ENCODE measurements at regions not wholly inside any gene's neighbourhood (a gene's known extent, or its start where the extent isn't known, plus 50 kb on each side); places are given as distances from the start of the nearest gene placed in this dataset.

- no peak for DNase-seq (ENCODE audit: extremely low read depth in 1 of 2, low read depth in 1 of 2)
Measured at GRCh38 chr10:21100871-21101514, 203.9 kb upstream of the NEBL start.

- DNase-seq (ENCODE audit: extremely low read depth in 1 of 2, low read depth in 1 of 2) = no peak
Measured at GRCh38 chr10:21100190-21100589, 203.1 kb upstream of the NEBL start.

- no peak for DNase-seq (ENCODE audit: extremely low read depth in 1 of 2, low read depth in 1 of 2)
Measured at GRCh38 chr10:21099291-21100062, 202.4 kb upstream of the NEBL start.

- no peak for DNase-seq (ENCODE audit: extremely low read depth in 1 of 2, low read depth in 1 of 2)
Measured at GRCh38 chr10:21097926-21098355, 200.8 kb upstream of the NEBL start.

GRCh38 chr10:21095494-21096055 is 198.5 kb upstream of the NEBL start:
- DNase-seq (ENCODE audit: extremely low read depth in 1 of 2, low read depth in 1 of 2) = no peak

- DNase-seq (ENCODE audit: extremely low read depth in 1 of 2, low read depth in 1 of 2) = no peak
Measured at GRCh38 chr10:21095073-21095472, 198.0 kb upstream of the NEBL start.

- DNase-seq (ENCODE audit: extremely low read depth in 1 of 2, low read depth in 1 of 2) = no peak
Measured at GRCh38 chr10:21092683-21093524, 195.8 kb upstream of the NEBL start.

GRCh38 chr10:21090609-21091082 is 193.5 kb upstream of the NEBL start:
- DNase-seq (ENCODE audit: extremely low read depth in 1 of 2, low read depth in 1 of 2) = no peak

GRCh38 chr10:21087476-21087875 is 190.4 kb upstream of the NEBL start:
- no peak for DNase-seq (ENCODE audit: extremely low read depth in 1 of 2, low read depth in 1 of 2)

- DNase-seq (ENCODE audit: extremely low read depth in 1 of 2, low read depth in 1 of 2) = no peak
Measured at GRCh38 chr10:21084700-21085099, 187.6 kb upstream of the NEBL start.

GRCh38 chr10:21083861-21084260 is 186.8 kb upstream of the NEBL start:
- no peak for DNase-seq (ENCODE audit: extremely low read depth in 1 of 2, low read depth in 1 of 2)

- no peak for DNase-seq (ENCODE audit: extremely low read depth in 1 of 2, low read depth in 1 of 2)
Measured at GRCh38 chr10:21082206-21082605, 185.1 kb upstream of the NEBL start.

- no peak for DNase-seq (ENCODE audit: extremely low read depth in 1 of 2, low read depth in 1 of 2)
Measured at GRCh38 chr10:21080261-21080660, 183.2 kb upstream of the NEBL start.

GRCh38 chr10:21079330-21079658 is 182.2 kb upstream of the NEBL start:
- DNase-seq (ENCODE audit: extremely low read depth in 1 of 2, low read depth in 1 of 2) = no peak

GRCh38 chr10:21078410-21079329 is 181.6 kb upstream of the NEBL start:
- DNase-seq (ENCODE audit: extremely low read depth in 1 of 2, low read depth in 1 of 2) = no peak

- DNase-seq (ENCODE audit: extremely low read depth in 1 of 2, low read depth in 1 of 2) = no peak
Measured at GRCh38 chr10:21077681-21078080, 180.6 kb upstream of the NEBL start.

GRCh38 chr10:21076381-21076780 is 179.3 kb upstream of the NEBL start:
- DNase-seq (ENCODE audit: extremely low read depth in 1 of 2, low read depth in 1 of 2) = no peak

- no peak for DNase-seq (ENCODE audit: extremely low read depth in 1 of 2, low read depth in 1 of 2)
Measured at GRCh38 chr10:21075880-21076279, 178.8 kb upstream of the NEBL start.

- DNase-seq (ENCODE audit: extremely low read depth in 1 of 2, low read depth in 1 of 2) = no peak
Measured at GRCh38 chr10:21071001-21071673, 174.0 kb upstream of the NEBL start.

Measured in stimulated activated CD8-positive, alpha-beta memory T cell treated with anti-CD3 and anti-CD28 coated beads, Interleukin-7, amount 100 ng/mL, for 48 hours (primary cell).